ENCODE measurements at regions not wholly inside any gene's neighbourhood (a gene's known extent, or its start where the extent isn't known, plus 50 kb on each side); places are given as distances from the start of the nearest gene placed in this dataset.
"Not testable (repeated sequence)": the region's sequence is repeated elsewhere in the genome, so short reads cannot be mapped to it uniquely, and the experiment has no call there.

GRCh38 chr2:138323382-138324067 lies 178.0 kb upstream of the SPOPL start:
- DNase-seq: no peak

GRCh38 chr2:138324068-138324771 lies 177.3 kb upstream of the SPOPL start:
- DNase-seq: no peak

- DNase-seq: no peak
These were observed 173.6 kb upstream of the SPOPL start for GRCh38 chr2:138327967-138328366.

GRCh38 chr2:138329162-138329561 lies 172.4 kb upstream of the SPOPL start:
- DNase-seq: no peak

GRCh38 chr2:138329591-138329990 lies 172.0 kb upstream of the SPOPL start:
- DNase-seq: no peak

GRCh38 chr2:138333121-138333520 lies 168.4 kb upstream of the SPOPL start:
- DNase-seq: no peak

GRCh38 chr2:138333677-138334076 lies 167.9 kb upstream of the SPOPL start:
- DNase-seq: no peak

- DNase-seq: no peak
These were observed 167.2 kb upstream of the SPOPL start for GRCh38 chr2:138334323-138334722.

GRCh38 chr2:138335036-138335435 lies 166.5 kb upstream of the SPOPL start:
- DNase-seq: no peak

GRCh38 chr2:138336146-138336545 lies 165.4 kb upstream of the SPOPL start:
- no peak for DNase-seq

GRCh38 chr2:138355244-138355643 lies 146.3 kb upstream of the SPOPL start:
- DNase-seq: no peak

- DNase-seq: no peak
These were observed 145.4 kb upstream of the SPOPL start for GRCh38 chr2:138356178-138356577.

- DNase-seq: no peak
These were observed 142.0 kb upstream of the SPOPL start for GRCh38 chr2:138359532-138359931.

- no peak for DNase-seq
These were observed 136.9 kb upstream of the SPOPL start for GRCh38 chr2:138364554-138365162.

GRCh38 chr2:138365581-138365980 lies 136.0 kb upstream of the SPOPL start:
- no peak for DNase-seq

GRCh38 chr2:138369856-138370255 lies 131.7 kb upstream of the SPOPL start:
- DNase-seq: no peak

GRCh38 chr2:138373993-138374408 lies 127.6 kb upstream of the SPOPL start:
- peak; percentile 32 for DNase-seq

GRCh38 chr2:138381373-138381772 lies 120.2 kb upstream of the SPOPL start:
- DNase-seq: no peak

GRCh38 chr2:138382672-138383071 lies 118.9 kb upstream of the SPOPL start:
- no peak for DNase-seq

GRCh38 chr2:138386191-138386590 lies 115.4 kb upstream of the SPOPL start:
- DNase-seq: not testable (repeated sequence)

- no peak for DNase-seq
These were observed 112.5 kb upstream of the SPOPL start for GRCh38 chr2:138389063-138389462.

- DNase-seq: no peak
These were observed 111.1 kb upstream of the SPOPL start for GRCh38 chr2:138390316-138390945.

- no peak for DNase-seq
These were observed 109.6 kb upstream of the SPOPL start for GRCh38 chr2:138391946-138392345.
